Chondrocyte (in vitro differentiated cells): ENCODE measurements at regions not wholly inside any gene's neighbourhood (a gene's known extent, or its start where the extent isn't known, plus 50 kb on each side); places are given as distances from the start of the nearest gene placed in this dataset.
"Not testable (repeated sequence)": the region's sequence is repeated elsewhere in the genome, so short reads cannot be mapped to it uniquely, and the experiment has no call there.

Source experiments
- DNase-seq: peaks from one replicate; pipeline ENCODE4 v3.0.0; 2021; ENCODE audit warnings: mixed read lengths, low spot score
- H3K27ac Mint-ChIP-seq: one replicate; pipeline ENCODE4 v1.8.0; 2021; ENCODE audit warnings: mild to moderate bottlenecking, moderate library complexity, mixed read lengths; ENCODE audit not compliant: unreplicated experiment
- H3K27me3 Mint-ChIP-seq: 2 replicates; pipeline ENCODE4 v1.8.0; 2021; ENCODE audit warnings: low read depth, mixed read lengths
- H3K36me3 Mint-ChIP-seq: 2 replicates; pipeline ENCODE4 v1.8.0; 2021; ENCODE audit warnings: low read depth, mixed read lengths
- H3K4me1 Mint-ChIP-seq: 2 replicates; pipeline ENCODE4 v1.8.0; 2021; ENCODE audit warnings: low read depth, mild to moderate bottlenecking, mixed read lengths
- H3K4me3 Mint-ChIP-seq: one replicate; pipeline ENCODE4 v1.8.0; 2021; ENCODE audit warnings: mild to moderate bottlenecking, moderate library complexity, mixed read lengths; ENCODE audit not compliant: unreplicated experiment
- H3K9me3 Mint-ChIP-seq: 2 replicates; pipeline ENCODE4 v1.8.0; 2021; ENCODE audit warnings: low read depth, mixed read lengths
- TF ChIP-seq, protein P1 (sequence below): fragments of 200-600 bp; sonication (generic); IDR thresholded peaks from 2 replicates; pipeline ENCODE4 v1.5.0; 2021; ENCODE audit warnings: antibody characterized with exemption, mild to moderate bottlenecking, moderate library complexity

DNA sequence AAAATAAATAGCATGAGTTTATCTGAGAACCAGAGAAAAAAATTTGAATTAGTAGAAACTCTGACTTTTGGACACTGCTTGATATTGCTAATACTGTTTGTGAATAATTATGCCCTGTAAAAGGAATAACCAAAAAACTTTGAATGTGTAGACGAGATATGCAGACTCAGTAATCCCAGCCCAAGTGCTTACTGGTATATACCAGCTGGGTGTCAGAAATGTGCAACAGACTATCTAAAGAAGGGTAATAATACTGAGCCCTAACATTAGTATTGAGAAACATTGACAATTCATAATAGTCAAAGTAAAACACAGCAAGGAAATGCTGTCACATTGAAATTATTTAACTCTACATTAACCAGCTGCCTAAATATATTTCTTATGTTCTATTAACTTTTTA is 60.5 kb upstream of the ZC3H15 start:
- Mint-ChIP-seq H3K4me3 (no peak overlapping the region), H3K4me1 (peaks cover 6% of the 10 kb centered on the region), H3K27ac (no peak overlapping the region), H3K9me3 (no peaks in the 10 kb centered on the region), H3K27me3 (no peaks in the 10 kb centered on the region), H3K36me3 (no peaks in the 10 kb centered on the region)
- TF ChIP-seq, protein P1, sequence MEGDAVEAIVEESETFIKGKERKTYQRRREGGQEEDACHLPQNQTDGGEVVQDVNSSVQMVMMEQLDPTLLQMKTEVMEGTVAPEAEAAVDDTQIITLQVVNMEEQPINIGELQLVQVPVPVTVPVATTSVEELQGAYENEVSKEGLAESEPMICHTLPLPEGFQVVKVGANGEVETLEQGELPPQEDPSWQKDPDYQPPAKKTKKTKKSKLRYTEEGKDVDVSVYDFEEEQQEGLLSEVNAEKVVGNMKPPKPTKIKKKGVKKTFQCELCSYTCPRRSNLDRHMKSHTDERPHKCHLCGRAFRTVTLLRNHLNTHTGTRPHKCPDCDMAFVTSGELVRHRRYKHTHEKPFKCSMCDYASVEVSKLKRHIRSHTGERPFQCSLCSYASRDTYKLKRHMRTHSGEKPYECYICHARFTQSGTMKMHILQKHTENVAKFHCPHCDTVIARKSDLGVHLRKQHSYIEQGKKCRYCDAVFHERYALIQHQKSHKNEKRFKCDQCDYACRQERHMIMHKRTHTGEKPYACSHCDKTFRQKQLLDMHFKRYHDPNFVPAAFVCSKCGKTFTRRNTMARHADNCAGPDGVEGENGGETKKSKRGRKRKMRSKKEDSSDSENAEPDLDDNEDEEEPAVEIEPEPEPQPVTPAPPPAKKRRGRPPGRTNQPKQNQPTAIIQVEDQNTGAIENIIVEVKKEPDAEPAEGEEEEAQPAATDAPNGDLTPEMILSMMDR, result no peak
- DNase-seq, result no peak

DNA sequence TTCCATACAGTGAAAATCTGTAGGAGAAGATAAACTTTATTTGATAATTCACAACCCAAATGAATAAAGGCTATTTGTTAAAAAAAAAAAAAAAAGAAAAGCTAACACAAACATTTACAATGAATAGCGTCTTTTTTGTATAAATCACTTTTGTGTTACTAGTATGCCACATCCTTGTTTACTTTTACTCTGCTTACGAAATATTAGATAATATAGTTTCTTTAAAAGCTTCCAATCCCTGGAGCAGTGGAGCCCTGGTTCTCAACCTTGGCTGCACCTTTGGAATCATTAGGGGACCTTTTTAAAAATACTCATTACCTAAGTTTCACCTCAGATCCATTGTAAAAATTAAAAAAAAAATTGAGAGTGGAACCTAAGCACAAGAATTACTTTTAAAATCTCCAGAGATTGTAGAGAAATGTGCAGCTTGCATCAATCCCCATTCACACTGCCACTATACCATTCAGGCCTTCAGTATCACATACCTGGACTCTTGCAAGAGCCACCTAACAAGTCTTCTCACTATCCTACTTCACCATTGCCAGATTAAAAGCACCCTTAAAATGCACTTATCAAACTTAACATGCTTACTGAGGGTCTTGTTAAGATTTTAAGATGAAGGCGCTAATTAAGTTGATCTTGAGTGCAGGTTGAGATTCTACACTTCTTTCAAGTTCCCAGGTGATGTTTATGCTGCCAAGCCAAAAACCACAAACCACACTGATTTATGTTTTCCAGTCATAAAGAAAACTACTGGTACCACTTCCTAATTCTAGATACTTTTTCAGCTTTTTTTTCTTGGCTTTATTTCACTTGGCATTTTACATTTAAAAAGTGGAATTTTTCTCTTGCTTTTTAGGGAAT is 59.7 kb upstream of the ZC3H15 start:
- no peak overlapping the region for H3K4me3 Mint-ChIP-seq
- no peak for DNase-seq
- TF ChIP-seq, protein P1, result no peak
- H3K9me3 Mint-ChIP-seq, result no peaks in the 10 kb centered on the region
- no peak overlapping the region for H3K27ac Mint-ChIP-seq
- peaks cover 6% of the 10 kb centered on the region for H3K4me1 Mint-ChIP-seq
- H3K36me3 Mint-ChIP-seq, result no peaks in the 10 kb centered on the region
- no peaks in the 10 kb centered on the region for H3K27me3 Mint-ChIP-seq

- not testable (repeated sequence) for H3K9me3 Mint-ChIP-seq, H3K36me3 Mint-ChIP-seq, H3K4me1 Mint-ChIP-seq, H3K27me3 Mint-ChIP-seq, H3K27ac Mint-ChIP-seq, H3K4me3 Mint-ChIP-seq, DNase-seq
Observed at GRCh38 chr2:186427017-186427350, 59.1 kb upstream of the ZC3H15 start.

GRCh38 chr2:186427970-186428369 is 58.1 kb upstream of the ZC3H15 start:
- DNase-seq, result no peak
- TF ChIP-seq, protein P1, result no peak
- H3K36me3 Mint-ChIP-seq, result no peaks in the 10 kb centered on the region
- no peaks in the 10 kb centered on the region for H3K27me3 Mint-ChIP-seq
- H3K4me3 Mint-ChIP-seq, result no peak overlapping the region
- no peaks in the 10 kb centered on the region for H3K4me1 Mint-ChIP-seq
- no peak overlapping the region for H3K27ac Mint-ChIP-seq
- no peaks in the 10 kb centered on the region for H3K9me3 Mint-ChIP-seq

DNA sequence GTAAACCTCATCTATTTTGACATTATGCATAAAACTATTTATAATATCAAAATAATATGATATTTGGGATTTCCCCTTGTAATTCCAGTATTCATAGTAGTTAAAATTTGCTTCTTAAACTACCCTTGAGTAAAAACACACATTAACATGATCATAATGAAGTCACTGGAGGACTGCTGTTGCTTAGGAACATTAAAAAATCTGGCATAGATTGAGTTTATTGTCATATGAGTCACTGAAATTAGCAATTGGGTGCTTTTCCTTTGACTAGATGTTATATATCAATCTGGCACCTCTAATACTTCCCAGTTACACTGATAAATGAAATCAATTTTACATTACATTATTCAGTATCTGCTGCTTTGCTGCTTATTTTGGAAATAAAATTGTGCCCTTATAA is 57.0 kb upstream of the ZC3H15 start:
- Mint-ChIP-seq H3K9me3 (no peaks in the 10 kb centered on the region), H3K27ac (no peak overlapping the region), H3K27me3 (no peaks in the 10 kb centered on the region), H3K4me1 (no peaks in the 10 kb centered on the region), H3K4me3 (no peak overlapping the region), H3K36me3 (no peaks in the 10 kb centered on the region)
- no peak for DNase-seq
- TF ChIP-seq, protein P1, result no peak

GRCh38 chr2:186431306-186431705 is 54.8 kb upstream of the ZC3H15 start:
- no peaks in the 10 kb centered on the region for H3K9me3 Mint-ChIP-seq
- H3K4me1 Mint-ChIP-seq, result no peaks in the 10 kb centered on the region
- no peaks in the 10 kb centered on the region for H3K27me3 Mint-ChIP-seq
- no peak for DNase-seq
- TF ChIP-seq, protein P1, result no peak
- H3K4me3 Mint-ChIP-seq, result no peak overlapping the region
- peaks cover 2% of the 10 kb centered on the region for H3K36me3 Mint-ChIP-seq
- no peak overlapping the region for H3K27ac Mint-ChIP-seq
